ENCODE measurements at regions not wholly inside any gene's neighbourhood (a gene's known extent, or its start where the extent isn't known, plus 50 kb on each side); places are given as distances from the start of the nearest gene placed in this dataset.
"Not testable (repeated sequence)": the region's sequence is repeated elsewhere in the genome, so short reads cannot be mapped to it uniquely, and the experiment has no call there.

GRCh38 chr9:66152406-66152805, 415.5 kb downstream of the FOXD4L4 start:
- H3K4me3 ChIP-seq (ENCODE audit: severe bottlenecking); H3K9me3 ChIP-seq (ENCODE audit: severe bottlenecking); H3K36me3 ChIP-seq (ENCODE audit: low read depth); H3K27me3 ChIP-seq (ENCODE audit: insufficient read depth, poor library complexity, severe bottlenecking); ATAC-seq (ENCODE audit: low read depth); H3K27ac ChIP-seq (ENCODE audit: poor library complexity, severe bottlenecking); H3K4me1 ChIP-seq (ENCODE audit: insufficient read depth, poor library complexity, severe bottlenecking); DNase-seq (ENCODE audit: low spot score): not testable (repeated sequence)

GRCh38 chr9:66153021-66153725, 416.2 kb downstream of the FOXD4L4 start:
- not testable (repeated sequence) for H3K36me3 ChIP-seq (ENCODE audit: low read depth); H3K4me1 ChIP-seq (ENCODE audit: insufficient read depth, poor library complexity, severe bottlenecking); H3K27ac ChIP-seq (ENCODE audit: poor library complexity, severe bottlenecking); H3K4me3 ChIP-seq (ENCODE audit: severe bottlenecking); H3K27me3 ChIP-seq (ENCODE audit: insufficient read depth, poor library complexity, severe bottlenecking); H3K9me3 ChIP-seq (ENCODE audit: severe bottlenecking)
- DNase-seq (ENCODE audit: low spot score) (peak; percentile 29), ATAC-seq (ENCODE audit: low read depth) (peak; percentile 88)

- not testable (repeated sequence) for DNase-seq (ENCODE audit: low spot score); H3K27me3 ChIP-seq (ENCODE audit: insufficient read depth, poor library complexity, severe bottlenecking); H3K9me3 ChIP-seq (ENCODE audit: severe bottlenecking); H3K4me3 ChIP-seq (ENCODE audit: severe bottlenecking); H3K36me3 ChIP-seq (ENCODE audit: low read depth); ATAC-seq (ENCODE audit: low read depth); H3K27ac ChIP-seq (ENCODE audit: poor library complexity, severe bottlenecking); H3K4me1 ChIP-seq (ENCODE audit: insufficient read depth, poor library complexity, severe bottlenecking)
These were observed 417.2 kb downstream of the FOXD4L4 start for GRCh38 chr9:66153971-66154691.

GRCh38 chr9:66182316-66182715, 445.4 kb downstream of the FOXD4L4 start:
- H3K36me3 ChIP-seq (ENCODE audit: low read depth); H3K27me3 ChIP-seq (ENCODE audit: insufficient read depth, poor library complexity, severe bottlenecking); H3K4me3 ChIP-seq (ENCODE audit: severe bottlenecking); H3K4me1 ChIP-seq (ENCODE audit: insufficient read depth, poor library complexity, severe bottlenecking); ATAC-seq (ENCODE audit: low read depth); DNase-seq (ENCODE audit: low spot score); H3K9me3 ChIP-seq (ENCODE audit: severe bottlenecking); H3K27ac ChIP-seq (ENCODE audit: poor library complexity, severe bottlenecking): not testable (repeated sequence)

- not testable (repeated sequence) for H3K4me1 ChIP-seq (ENCODE audit: insufficient read depth, poor library complexity, severe bottlenecking); H3K9me3 ChIP-seq (ENCODE audit: severe bottlenecking); H3K36me3 ChIP-seq (ENCODE audit: low read depth); ATAC-seq (ENCODE audit: low read depth); H3K4me3 ChIP-seq (ENCODE audit: severe bottlenecking); H3K27me3 ChIP-seq (ENCODE audit: insufficient read depth, poor library complexity, severe bottlenecking); H3K27ac ChIP-seq (ENCODE audit: poor library complexity, severe bottlenecking); DNase-seq (ENCODE audit: low spot score)
These were observed 446.7 kb downstream of the FOXD4L4 start for GRCh38 chr9:66183648-66184047.

GRCh38 chr9:66197199-66197598, 460.3 kb downstream of the FOXD4L4 start:
- not testable (repeated sequence) for H3K27ac ChIP-seq (ENCODE audit: poor library complexity, severe bottlenecking); DNase-seq (ENCODE audit: low spot score); H3K9me3 ChIP-seq (ENCODE audit: severe bottlenecking)

GRCh38 chr9:66198421-66198820, 461.5 kb downstream of the FOXD4L4 start:
- DNase-seq (ENCODE audit: low spot score); H3K4me1 ChIP-seq (ENCODE audit: insufficient read depth, poor library complexity, severe bottlenecking); H3K27ac ChIP-seq (ENCODE audit: poor library complexity, severe bottlenecking); H3K27me3 ChIP-seq (ENCODE audit: insufficient read depth, poor library complexity, severe bottlenecking); H3K36me3 ChIP-seq (ENCODE audit: low read depth); H3K4me3 ChIP-seq (ENCODE audit: severe bottlenecking); H3K9me3 ChIP-seq (ENCODE audit: severe bottlenecking): not testable (repeated sequence)
- ATAC-seq (ENCODE audit: low read depth) = peak; percentile 68
- peak; percentile 8 for TF ChIP-seq CTCF (IDR thresholded peaks at IDR 0.05; ENCODE audit: poor library complexity, severe bottlenecking)

More at GRCh38 chr9:66197199-66197598, 460.3 kb downstream of the FOXD4L4 start:
- H3K27me3 ChIP-seq (ENCODE audit: insufficient read depth, poor library complexity, severe bottlenecking); H3K4me1 ChIP-seq (ENCODE audit: insufficient read depth, poor library complexity, severe bottlenecking); H3K36me3 ChIP-seq (ENCODE audit: low read depth); ATAC-seq (ENCODE audit: low read depth); H3K4me3 ChIP-seq (ENCODE audit: severe bottlenecking): not testable (repeated sequence)

- H3K27ac ChIP-seq (ENCODE audit: poor library complexity, severe bottlenecking); H3K4me1 ChIP-seq (ENCODE audit: insufficient read depth, poor library complexity, severe bottlenecking); H3K36me3 ChIP-seq (ENCODE audit: low read depth); DNase-seq (ENCODE audit: low spot score); H3K9me3 ChIP-seq (ENCODE audit: severe bottlenecking); H3K4me3 ChIP-seq (ENCODE audit: severe bottlenecking); H3K27me3 ChIP-seq (ENCODE audit: insufficient read depth, poor library complexity, severe bottlenecking): not testable (repeated sequence)
- ATAC-seq (ENCODE audit: low read depth) = peak; percentile 58; the same call in 2 of the 3 replicates
These were observed 469.7 kb downstream of the FOXD4L4 start for GRCh38 chr9:66206617-66207016.

- not testable (repeated sequence) for H3K27me3 ChIP-seq (ENCODE audit: insufficient read depth, poor library complexity, severe bottlenecking); DNase-seq (ENCODE audit: low spot score); H3K36me3 ChIP-seq (ENCODE audit: low read depth); H3K27ac ChIP-seq (ENCODE audit: poor library complexity, severe bottlenecking); H3K4me3 ChIP-seq (ENCODE audit: severe bottlenecking); H3K4me1 ChIP-seq (ENCODE audit: insufficient read depth, poor library complexity, severe bottlenecking); H3K9me3 ChIP-seq (ENCODE audit: severe bottlenecking); ATAC-seq (ENCODE audit: low read depth)
These were observed 471.0 kb downstream of the FOXD4L4 start for GRCh38 chr9:66207914-66208313.

- not testable (repeated sequence) for H3K27ac ChIP-seq (ENCODE audit: poor library complexity, severe bottlenecking); H3K4me1 ChIP-seq (ENCODE audit: insufficient read depth, poor library complexity, severe bottlenecking); DNase-seq (ENCODE audit: low spot score); ATAC-seq (ENCODE audit: low read depth); H3K36me3 ChIP-seq (ENCODE audit: low read depth); H3K27me3 ChIP-seq (ENCODE audit: insufficient read depth, poor library complexity, severe bottlenecking); H3K4me3 ChIP-seq (ENCODE audit: severe bottlenecking); H3K9me3 ChIP-seq (ENCODE audit: severe bottlenecking)
These were observed 507.8 kb downstream of the FOXD4L4 start for GRCh38 chr9:66244763-66245162.

Measured in RWPE2 (cell line).